ENCODE measurements at regions not wholly inside any gene's neighbourhood (a gene's known extent, or its start where the extent isn't known, plus 50 kb on each side); places are given as distances from the start of the nearest gene placed in this dataset.

DNA sequence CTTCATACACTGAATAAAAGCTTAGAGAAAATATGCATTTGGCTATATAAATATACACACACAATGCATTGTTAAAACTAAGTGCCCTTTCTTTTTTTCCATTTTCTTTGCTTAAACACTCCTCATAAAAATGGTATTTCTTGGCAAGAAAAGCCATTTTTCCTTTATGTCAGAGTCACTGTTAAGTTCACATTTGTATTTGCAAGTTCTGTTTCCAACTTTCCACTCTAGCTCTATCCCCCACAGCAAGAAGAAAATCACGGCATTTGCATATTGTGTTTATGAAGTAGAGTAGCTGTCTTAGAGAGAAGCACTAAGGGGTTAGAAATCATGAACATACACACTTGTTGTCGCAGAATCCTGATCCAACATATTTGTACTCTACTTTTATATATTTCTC lies 662.1 kb upstream of the MEF2C start:
- ChIA-PET CTCF (no interaction called here), POLR2A (no interaction called here)
- H3K4me1 ChIP-seq (ENCODE audit: control insufficient read depth, extremely low read depth, insufficient read depth, low read length) = no peaks in the 10 kb centered on the region
- no peaks in the 10 kb centered on the region for H3K9me1 ChIP-seq (replicated peaks; ENCODE audit: control insufficient read depth, extremely low read depth, insufficient read depth, low read length)
- no peaks in the 10 kb centered on the region for H3K27me3 ChIP-seq (ENCODE audit: control insufficient read depth in 2 of 2, insufficient read depth in 2 of 2, low read length in 2 of 2)
- H4K20me1 ChIP-seq (replicated peaks; ENCODE audit: control insufficient read depth, extremely low read depth, insufficient read depth, low read length) = no peaks in the 10 kb centered on the region
- no peak for DNase-seq (ENCODE audit: low read depth, low spot score)
- no peaks in the 10 kb centered on the region for H3K36me3 ChIP-seq (ENCODE audit: control insufficient read depth in 2 of 2, extremely low read depth in 1 of 2, insufficient read depth in 2 of 2, low read length in 2 of 2)
- H3K9ac ChIP-seq (replicated peaks; ENCODE audit: extremely low read depth, insufficient read depth, low read length) = no peak overlapping the region
- TF ChIP-seq FOS (IDR thresholded peaks at IDR 0.05; ENCODE audit: borderline replicate concordance, insufficient read depth, low read length) = no peak
- TF ChIP-seq, protein P1, sequence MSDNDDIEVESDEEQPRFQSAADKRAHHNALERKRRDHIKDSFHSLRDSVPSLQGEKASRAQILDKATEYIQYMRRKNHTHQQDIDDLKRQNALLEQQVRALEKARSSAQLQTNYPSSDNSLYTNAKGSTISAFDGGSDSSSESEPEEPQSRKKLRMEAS (IDR thresholded peaks at IDR 0.05; ENCODE audit: insufficient read depth, insufficient read length) = no peak
- no peak for TF ChIP-seq MYC (IDR thresholded peaks at IDR 0.05; ENCODE audit: low read depth, low read length)
- no peak for TF ChIP-seq CTCF (IDR thresholded peaks at IDR 0.05; ENCODE audit: extremely low read depth in 1 of 2, insufficient read depth in 1 of 2, low read depth in 1 of 2, low read length in 2 of 2)
- TF ChIP-seq POLR2A (IDR thresholded peaks at IDR 0.05; ENCODE audit: low read depth, low read length) = no peak
- TF ChIP-seq GATA2 (IDR thresholded peaks at IDR 0.05; ENCODE audit: insufficient read depth, insufficient read length, low read depth, low read length) = no peak
- no peak for TF ChIP-seq JUN (IDR thresholded peaks at IDR 0.05; ENCODE audit: borderline replicate concordance, insufficient read depth, insufficient read length, low read depth)
- no peak for TF ChIP-seq EZH2 (IDR thresholded peaks at IDR 0.05; ENCODE audit: borderline replicate concordance, low read depth, low read length, severe bottlenecking)
- no peak for TF ChIP-seq POLR2AphosphoS5 (IDR thresholded peaks at IDR 0.05; ENCODE audit: insufficient read depth, low read depth, low read length)
- H2AFZ ChIP-seq (ENCODE audit: low read depth, low read length) = no peak overlapping the region
- H3K79me2 ChIP-seq (ENCODE audit: control insufficient read depth, insufficient read depth, low read length) = no peaks in the 10 kb centered on the region
- no TSS peak for BruUV-seq (replicated peaks)
- H3K27ac ChIP-seq (ENCODE audit: insufficient read depth, low read depth, low read length) = no peak overlapping the region
- no peaks in the 10 kb centered on the region for H3K9me3 ChIP-seq (replicated peaks; ENCODE audit: control insufficient read depth, insufficient read depth, low read length)
- dilution Hi-C loops (cut with MboI; ENCODE audit: extremely low pct_ligation_motif_present, low sequenced_read_pairs) = no loop called here
- no peak overlapping the region for H3K4me3 ChIP-seq (replicated peaks in 1 of 3; ENCODE audit: insufficient read depth in 1 of 3, low read depth in 1 of 3, low read length in 3 of 3)
- no peak overlapping the region for H3K4me2 ChIP-seq (ENCODE audit: insufficient read depth, low read length)
- FAIRE-seq = no peak
- intact Hi-C loops (cut with micrococcal nuclease) = no loop called here

Data from endothelial cell of umbilical vein (primary cell).